A673 (cell line): ENCODE measurements at regions not wholly inside any gene's neighbourhood (a gene's known extent, or its start where the extent isn't known, plus 50 kb on each side); places are given as distances from the start of the nearest gene placed in this dataset.

Source experiments
- BruUV-seq: library from RNA; stranded (reverse); fragments of 400-500 nt; replicated peaks from 2 replicates; lab custom pipeline; 2021; lab: Mats Ljungman, UMichigan
- CTCF ChIA-PET: fragments of 300-600 bp; sonication (Branson Sonifier 250); formaldehyde crosslinking; loops from one replicate; lab custom pipeline; 2022; ENCODE audit warnings: antibody characterized with exemption; lab: Charles Lee
- POLR2A ChIA-PET: fragments of 300-600 bp; sonication (Branson Sonifier 250); formaldehyde crosslinking; loops from one replicate; lab custom pipeline; 2022; ENCODE audit warnings: antibody characterized with exemption; ENCODE audit not compliant: low non-redundant PET; lab: Charles Lee
- DNase-seq: peaks from one replicate; pipeline ENCODE4 v3.0.0-alpha.2; 2015; ENCODE audit warnings: low spot score
- H3K27ac ChIP-seq: fragments of 200-600 bp; sonication (generic); 2 replicates; pipeline ENCODE4 v1.5.1; 2016; ENCODE audit warnings: mixed run types, low read depth, mild to moderate bottlenecking, mixed read lengths, antibody characterized with exemption, low read length; ENCODE audit not compliant: poor library complexity, severe bottlenecking
- H3K27me3 ChIP-seq: fragments of 200-600 bp; sonication (generic); replicated peaks from 2 replicates; pipeline ENCODE4 v1.6.1; 2017; ENCODE audit warnings: mixed run types, low read depth, mild to moderate bottlenecking, mixed read lengths, antibody characterized with exemption, low read length; ENCODE audit not compliant: insufficient read depth, poor library complexity
- H3K36me3 ChIP-seq: fragments of 200-600 bp; sonication (generic); 2 replicates; pipeline ENCODE4 v1.6.1; 2016; ENCODE audit warnings: mixed run types, mild to moderate bottlenecking, mixed read lengths, antibody characterized with exemption, low read length; ENCODE audit not compliant: insufficient read depth, poor library complexity, severe bottlenecking
- H3K4me1 ChIP-seq: fragments of 200-600 bp; sonication (generic); 2 replicates; pipeline ENCODE4 v1.6.1; 2017; ENCODE audit warnings: mixed run types, mild to moderate bottlenecking, mixed read lengths, antibody characterized with exemption, low read length; ENCODE audit not compliant: insufficient read depth, poor library complexity, severe bottlenecking
- H3K4me3 ChIP-seq: fragments of 200-600 bp; sonication (generic); 2 replicates; pipeline ENCODE4 v1.5.1; 2016; ENCODE audit warnings: low read depth, mixed run types, mild to moderate bottlenecking, mixed read lengths, low read length; ENCODE audit not compliant: poor library complexity, severe bottlenecking
- H3K9me3 ChIP-seq: fragments of 200-600 bp; sonication (generic); 2 replicates; pipeline ENCODE4 v1.6.1; 2016; ENCODE audit warnings: mixed run types, low read depth, mild to moderate bottlenecking, mixed read lengths, antibody characterized with exemption, low read length; ENCODE audit not compliant: poor library complexity, severe bottlenecking
- CTCF ChIP-seq: fragments of 300-800, 200-600 bp; sonication (generic); conservative IDR thresholded peaks from 2 replicates; pipeline ENCODE4 v1.5.1; 2017; ENCODE audit warnings: low read depth, mild to moderate bottlenecking, antibody characterized with exemption, low read length, moderate library complexity, mixed read lengths
- EZH2 ChIP-seq: fragments of 200-600 bp; sonication (generic); IDR thresholded peaks from 2 replicates; pipeline ENCODE4 v1.6.1; 2017; ENCODE audit warnings: borderline replicate concordance, low read depth, mild to moderate bottlenecking, mixed read lengths, antibody characterized with exemption, low read length; ENCODE audit not compliant: poor library complexity, severe bottlenecking
- intact Hi-C: fragments of 100-400 bp; cut with micrococcal nuclease; formaldehyde crosslinking; loops from one replicate; pipeline ENCODE4 v1.10.0; 2022; ENCODE audit not compliant: unreplicated experiment

- DNase-seq, result no peak
- CTCF ChIA-PET, result interaction anchor here (0.7 kb wide), 1 partner anchor 425 kb away, joined by 3 read pairs; no protein-coding TSS in a partner anchor
- TF ChIP-seq CTCF (no peak), EZH2 (no peak)
Observed at GRCh38 chr10:120646159-120646732, 189.2 kb downstream of the PLPP4 start.

GRCh38 chr10:120646738-120647456 lies 189.9 kb downstream of the PLPP4 start:
- H3K4me1 ChIP-seq, result no peaks in the 10 kb centered on the region
- H3K4me3 ChIP-seq, result no peak overlapping the region
- TF ChIP-seq CTCF, result no peak
- no peak for TF ChIP-seq EZH2
- peaks cover 13% of the 10 kb centered on the region for H3K27me3 ChIP-seq
- no peak for DNase-seq
- POLR2A ChIA-PET, result no interaction called here
- intact Hi-C loops, result no loop called here
- CTCF ChIA-PET, result no interaction called here
- no peaks in the 10 kb centered on the region for H3K9me3 ChIP-seq
- BruUV-seq, result no TSS peak
- no peaks in the 10 kb centered on the region for H3K36me3 ChIP-seq
- H3K27ac ChIP-seq, result no peak overlapping the region

More at GRCh38 chr10:120646159-120646732, 189.2 kb downstream of the PLPP4 start:
- Histone ChIP-seq H3K9me3 (no peaks in the 10 kb centered on the region), H3K27ac (no peak overlapping the region), H3K4me3 (no peak overlapping the region), H3K4me1 (no peaks in the 10 kb centered on the region), H3K27me3 (peaks cover 12% of the 10 kb centered on the region), H3K36me3 (no peaks in the 10 kb centered on the region)
- POLR2A ChIA-PET, result no interaction called here
- no TSS peak for BruUV-seq
- intact Hi-C loops, result no loop called here

- intact Hi-C loops, result no loop called here
- no peak for TF ChIP-seq CTCF
- TF ChIP-seq EZH2, result no peak
- H3K4me3 ChIP-seq, result no peak overlapping the region
- peaks cover 36% of the 10 kb centered on the region for H3K27me3 ChIP-seq
- no peak for DNase-seq
- no peaks in the 10 kb centered on the region for H3K36me3 ChIP-seq
- ChIA-PET CTCF (no interaction called here), POLR2A (no interaction called here)
- H3K4me1 ChIP-seq, result no peaks in the 10 kb centered on the region
- H3K9me3 ChIP-seq, result no peaks in the 10 kb centered on the region
- no peak overlapping the region for H3K27ac ChIP-seq
- BruUV-seq, result no TSS peak
Observed at GRCh38 chr10:120650705-120651399, 193.8 kb downstream of the PLPP4 start.
